Stimulated activated CD4-positive, alpha-beta T cell treated with anti-CD3 and anti-CD28 coated beads, Interleukin-2, amount 100 ng/mL, for 48 hours (primary cell): ENCODE measurements at regions not wholly inside any gene's neighbourhood (a gene's known extent, or its start where the extent isn't known, plus 50 kb on each side); places are given as distances from the start of the nearest gene placed in this dataset.

Experiments
- DNase-seq, 2 donors: peaks; one replicate each; pipeline ENCODE4 v3.0.0-alpha.2; 2020

GRCh38 chr13:58051807-58052375, 420.3 kb downstream of the PCDH17 start:
- DNase-seq, result no peak

GRCh38 chr13:58056426-58056825, 424.9 kb downstream of the PCDH17 start:
- no peak for DNase-seq

- no peak for DNase-seq
Observed at GRCh38 chr13:58059624-58060023, 428.1 kb downstream of the PCDH17 start.

- no peak for DNase-seq
Observed at GRCh38 chr13:58080806-58081205, 449.3 kb downstream of the PCDH17 start.

- no peak for DNase-seq
Observed at GRCh38 chr13:58081301-58081820, 449.8 kb downstream of the PCDH17 start.

GRCh38 chr13:58083064-58083463, 451.5 kb downstream of the PCDH17 start:
- no peak for DNase-seq

GRCh38 chr13:58085274-58085673, 453.7 kb downstream of the PCDH17 start:
- no peak for DNase-seq

- DNase-seq, result no peak
Observed at GRCh38 chr13:58085819-58086218, 454.3 kb downstream of the PCDH17 start.

- no peak for DNase-seq
Observed at GRCh38 chr13:58087566-58087965, 456.0 kb downstream of the PCDH17 start.

GRCh38 chr13:58093394-58093793, 461.9 kb downstream of the PCDH17 start:
- DNase-seq, result no peak

- no peak for DNase-seq
Observed at GRCh38 chr13:58097831-58098230, 466.3 kb downstream of the PCDH17 start.

GRCh38 chr13:58119351-58119750, 487.8 kb downstream of the PCDH17 start:
- no peak for DNase-seq

- no peak for DNase-seq
Observed at GRCh38 chr13:58119804-58120203, 488.3 kb downstream of the PCDH17 start.

- DNase-seq, result no peak
Observed at GRCh38 chr13:58126496-58126895, 495.0 kb downstream of the PCDH17 start.

GRCh38 chr13:58134012-58134411, 502.5 kb downstream of the PCDH17 start:
- no peak for DNase-seq

- no peak for DNase-seq
Observed at GRCh38 chr13:58134525-58134924, 503.0 kb downstream of the PCDH17 start.

GRCh38 chr13:58142952-58143351, 511.4 kb downstream of the PCDH17 start:
- DNase-seq, result no peak

GRCh38 chr13:58144616-58145015, 513.1 kb downstream of the PCDH17 start:
- DNase-seq, result no peak

- DNase-seq, result no peak
Observed at GRCh38 chr13:58151452-58151851, 519.9 kb downstream of the PCDH17 start.

- DNase-seq, result no peak
Observed at GRCh38 chr13:58160980-58161379, 529.4 kb downstream of the PCDH17 start.

GRCh38 chr13:58165617-58166016, 534.1 kb downstream of the PCDH17 start:
- no peak for DNase-seq

- no peak for DNase-seq
Observed at GRCh38 chr13:58181111-58181510, 549.6 kb downstream of the PCDH17 start.

- DNase-seq, result no peak
Observed at GRCh38 chr13:58187881-58188280, 556.3 kb downstream of the PCDH17 start.

GRCh38 chr13:58190577-58190976, 559.0 kb downstream of the PCDH17 start:
- DNase-seq, result no peak

GRCh38 chr13:58191754-58192153, 560.2 kb downstream of the PCDH17 start:
- no peak for DNase-seq
